HUES64 (cell line): ENCODE measurements at regions not wholly inside any gene's neighbourhood (a gene's known extent, or its start where the extent isn't known, plus 50 kb on each side); places are given as distances from the start of the nearest gene placed in this dataset.

ENCODE experiments used
- H3K27ac ChIP-seq: 2 replicates; pipeline ENCODE4 v1.7.0; 2013; ENCODE audit warnings: low read depth, low read length, inconsistent platforms
- H3K27me3 ChIP-seq: 2 replicates; pipeline ENCODE4 v1.6.1; 2013; ENCODE audit warnings: mild to moderate bottlenecking, low read length; ENCODE audit not compliant: insufficient read depth
- H3K36me3 ChIP-seq: 2 replicates; pipeline ENCODE4 v1.6.1; 2013; ENCODE audit warnings: mild to moderate bottlenecking, low read length; ENCODE audit not compliant: insufficient read depth
- H3K4me1 ChIP-seq: 2 replicates; pipeline ENCODE4 v1.6.1; 2013; ENCODE audit warnings: mild to moderate bottlenecking, low read length, moderate library complexity; ENCODE audit not compliant: insufficient read depth
- H3K4me3 ChIP-seq: 2 replicates; pipeline ENCODE4 v1.5.1; 2013; ENCODE audit warnings: mild to moderate bottlenecking, low read length, moderate library complexity
- H3K9ac ChIP-seq: 2 replicates; pipeline ENCODE4 v1.6.1; 2013; ENCODE audit warnings: mild to moderate bottlenecking, low read depth, low read length
- H3K9me3 ChIP-seq: 2 replicates; pipeline ENCODE4 v1.6.1; 2013; ENCODE audit warnings: low read depth, low read length; ENCODE audit not compliant: insufficient read depth
- WGBS: fragments of 150-250, 120-280 bp; methylation state at CpG from one replicate; pipeline ENCODE4 v1.1.7; 2013; ENCODE audit warnings: missing lambda C conversion rate; 5-methylcytosine and 5-hydroxymethylcytosine counted together

DNA sequence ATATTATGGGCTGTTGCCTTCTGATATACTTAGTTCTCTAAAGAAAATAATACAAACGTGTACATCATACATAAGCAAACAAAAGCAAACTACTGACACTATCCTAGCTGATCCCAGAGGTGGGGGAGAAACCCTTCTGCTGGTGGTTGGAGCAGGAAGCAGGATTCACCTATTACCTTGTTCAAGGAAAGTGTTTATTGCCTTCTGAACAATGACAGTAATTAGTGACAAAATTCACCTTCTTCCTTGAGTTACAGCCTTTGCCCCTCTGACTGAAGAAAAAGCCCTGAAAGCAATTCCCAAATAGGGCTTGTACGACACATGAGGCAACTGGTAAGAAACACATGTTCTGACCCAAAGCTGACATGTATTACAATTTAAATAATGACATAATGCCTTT, 118.8 kb upstream of the AKR1E2 start:
- H3K9me3 ChIP-seq = no peaks in the 10 kb centered on the region
- H3K4me1 ChIP-seq = no peaks in the 10 kb centered on the region
- H3K27me3 ChIP-seq = no peaks in the 10 kb centered on the region
- H3K27ac ChIP-seq = no peak overlapping the region
- WGBS = 88% methylated on average over 1 of the region's 2 CpGs
- H3K9ac ChIP-seq = no peak overlapping the region
- no peaks in the 10 kb centered on the region for H3K36me3 ChIP-seq
- no peak overlapping the region for H3K4me3 ChIP-seq

DNA sequence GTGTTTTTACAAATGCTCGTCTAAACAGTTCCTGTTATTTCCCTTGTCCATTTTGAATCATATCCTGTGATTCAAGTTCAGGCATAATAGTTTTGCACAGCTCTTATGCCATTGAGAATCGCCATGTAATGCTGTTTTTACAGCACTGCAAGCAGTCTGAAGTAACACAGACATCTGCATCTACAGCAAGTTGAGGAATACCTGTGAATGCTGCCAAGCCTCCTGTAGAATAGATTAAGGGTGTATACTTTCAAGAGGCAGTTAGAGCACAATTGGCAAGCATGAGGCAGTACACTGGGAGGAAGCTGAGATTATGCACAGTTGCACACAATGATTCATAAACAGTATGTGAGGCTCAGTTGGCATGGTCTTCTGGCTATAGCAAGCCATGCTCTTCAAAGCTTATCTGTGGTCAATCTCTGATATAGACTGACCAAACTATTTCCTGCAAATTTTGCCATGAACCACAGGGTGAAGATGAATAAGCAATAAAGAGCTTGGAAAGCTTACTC, 121.9 kb upstream of the AKR1E2 start:
- no peaks in the 10 kb centered on the region for H3K9me3 ChIP-seq
- 72% methylated on average over 2 of the region's 2 CpGs for WGBS
- no peak overlapping the region for H3K27ac ChIP-seq
- no peaks in the 10 kb centered on the region; the same call in 1 of the 2 replicates for H3K4me1 ChIP-seq
- H3K9ac ChIP-seq = no peak overlapping the region
- H3K4me3 ChIP-seq = no peak overlapping the region
- no peaks in the 10 kb centered on the region for H3K27me3 ChIP-seq
- no peaks in the 10 kb centered on the region for H3K36me3 ChIP-seq

DNA sequence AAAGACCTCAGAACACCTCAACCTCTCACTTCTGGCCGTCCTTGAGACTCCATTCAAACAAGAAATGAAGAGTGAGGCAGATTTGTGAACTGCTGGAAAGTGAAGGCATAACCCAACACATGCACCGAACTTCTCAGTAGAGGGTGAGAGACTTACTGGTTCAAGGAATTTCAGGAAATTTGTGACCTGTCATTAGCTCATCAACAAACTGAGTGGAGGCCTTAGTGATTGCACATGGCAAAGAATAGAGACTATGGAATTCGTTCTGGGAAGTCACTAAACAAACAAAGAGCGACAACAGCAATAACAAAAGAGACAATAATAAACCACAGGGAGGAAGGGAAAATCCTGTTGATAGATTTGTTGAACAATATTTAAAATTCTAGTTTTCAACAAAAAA, 125.0 kb upstream of the AKR1E2 start:
- no peak overlapping the region for H3K27ac ChIP-seq
- WGBS = 98% methylated on average over 2 of the region's 4 CpGs
- H3K4me1 ChIP-seq = no peaks in the 10 kb centered on the region; the same call in 1 of the 2 replicates
- H3K9me3 ChIP-seq = no peaks in the 10 kb centered on the region
- H3K27me3 ChIP-seq = no peaks in the 10 kb centered on the region
- H3K4me3 ChIP-seq = no peak overlapping the region
- H3K36me3 ChIP-seq = no peaks in the 10 kb centered on the region
- H3K9ac ChIP-seq = no peak overlapping the region

DNA sequence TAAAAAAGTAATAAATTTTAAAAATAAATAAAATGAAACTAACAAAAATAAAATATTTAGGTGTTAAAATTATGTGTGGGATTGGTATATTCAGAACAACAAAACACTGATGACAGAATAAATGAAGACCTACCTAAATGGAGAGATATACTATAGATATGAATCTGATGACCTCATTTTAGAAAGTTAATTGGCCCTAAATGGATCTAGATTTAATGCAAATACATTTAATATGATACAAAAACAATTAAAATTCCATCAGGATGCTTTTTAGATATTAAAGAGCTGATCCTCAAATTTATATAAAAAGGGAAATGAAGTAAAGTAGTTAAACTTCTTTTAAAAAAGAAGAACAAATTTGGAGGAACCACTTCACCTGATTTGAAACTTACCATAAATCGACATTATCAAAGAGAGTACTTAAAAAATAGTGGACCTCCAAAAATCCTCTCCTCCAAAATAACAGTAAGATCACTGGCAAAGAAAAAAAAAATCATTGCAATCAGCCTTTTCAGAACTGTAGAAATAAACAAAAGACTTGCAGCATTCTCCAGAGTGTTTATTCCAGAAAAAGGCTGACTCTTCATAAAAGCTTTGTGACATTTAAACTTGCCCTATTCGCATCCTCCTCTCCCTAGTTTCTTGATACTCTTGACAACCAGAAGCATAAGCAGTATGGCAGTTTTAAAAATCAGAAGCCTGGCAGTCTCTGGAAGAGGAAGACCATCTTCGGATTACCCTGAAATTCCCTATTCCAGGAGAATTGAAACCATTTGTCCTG, 125.9 kb upstream of the AKR1E2 start:
- H3K9ac ChIP-seq = no peak overlapping the region
- H3K27ac ChIP-seq = no peak overlapping the region
- H3K4me1 ChIP-seq = no peaks in the 10 kb centered on the region; the same call in 1 of the 2 replicates
- no peaks in the 10 kb centered on the region for H3K27me3 ChIP-seq
- no peak overlapping the region for H3K4me3 ChIP-seq
- H3K36me3 ChIP-seq = no peaks in the 10 kb centered on the region
- WGBS = 98% methylated on average over 3 of the region's 3 CpGs
- H3K9me3 ChIP-seq = no peaks in the 10 kb centered on the region

DNA sequence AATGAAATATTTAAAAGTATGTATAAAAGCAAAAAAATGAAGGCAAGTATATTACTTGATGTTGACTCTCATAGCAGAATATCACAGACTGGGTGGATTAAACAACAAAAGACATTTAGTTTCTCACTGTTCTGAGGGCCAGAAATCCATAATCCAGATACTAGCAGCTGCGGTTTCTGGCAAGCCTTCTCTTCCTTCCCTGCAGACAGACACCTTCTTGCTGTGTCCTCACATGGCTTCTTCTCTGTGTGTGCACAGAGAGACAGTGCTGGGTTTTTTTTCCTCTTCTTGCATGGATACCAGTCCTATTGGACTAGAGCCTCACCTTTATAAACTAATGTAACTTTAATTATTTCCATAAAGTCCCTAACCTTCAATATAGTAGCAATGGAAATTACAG, 127.9 kb upstream of the AKR1E2 start:
- WGBS = 91% methylated on average over 1 of the region's 1 CpG
- H3K9me3 ChIP-seq = no peaks in the 10 kb centered on the region
- H3K4me3 ChIP-seq = no peak overlapping the region
- no peak overlapping the region for H3K27ac ChIP-seq
- no peak overlapping the region for H3K9ac ChIP-seq
- no peaks in the 10 kb centered on the region for H3K36me3 ChIP-seq
- H3K27me3 ChIP-seq = no peaks in the 10 kb centered on the region
- H3K4me1 ChIP-seq = no peaks in the 10 kb centered on the region; the same call in 1 of the 2 replicates

DNA sequence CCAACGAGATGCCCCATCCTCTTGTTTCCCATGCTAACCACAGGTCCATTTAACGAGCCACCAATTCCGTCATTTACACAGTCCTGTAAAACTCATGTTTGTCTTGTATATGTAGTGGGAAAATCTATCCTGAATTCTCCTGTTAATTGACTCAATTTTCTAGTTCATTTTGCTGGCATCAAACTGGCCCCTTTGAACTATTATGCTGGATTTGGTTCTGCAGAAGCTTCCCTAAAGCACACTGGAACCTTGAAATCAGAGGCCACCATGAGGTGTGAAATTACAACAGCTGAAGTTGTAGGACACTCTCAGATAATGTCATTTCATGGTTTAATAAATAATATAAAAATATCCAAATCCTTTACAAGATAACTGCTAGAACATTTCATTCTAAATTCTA, 129.8 kb upstream of the AKR1E2 start:
- H3K36me3 ChIP-seq = no peaks in the 10 kb centered on the region
- H3K27ac ChIP-seq = no peak overlapping the region
- H3K27me3 ChIP-seq = no peaks in the 10 kb centered on the region
- 98% methylated on average over 2 of the region's 3 CpGs for WGBS
- no peak overlapping the region for H3K9ac ChIP-seq
- no peak overlapping the region for H3K4me3 ChIP-seq
- H3K9me3 ChIP-seq = no peaks in the 10 kb centered on the region
- no peaks in the 10 kb centered on the region; the same call in 1 of the 2 replicates for H3K4me1 ChIP-seq

DNA sequence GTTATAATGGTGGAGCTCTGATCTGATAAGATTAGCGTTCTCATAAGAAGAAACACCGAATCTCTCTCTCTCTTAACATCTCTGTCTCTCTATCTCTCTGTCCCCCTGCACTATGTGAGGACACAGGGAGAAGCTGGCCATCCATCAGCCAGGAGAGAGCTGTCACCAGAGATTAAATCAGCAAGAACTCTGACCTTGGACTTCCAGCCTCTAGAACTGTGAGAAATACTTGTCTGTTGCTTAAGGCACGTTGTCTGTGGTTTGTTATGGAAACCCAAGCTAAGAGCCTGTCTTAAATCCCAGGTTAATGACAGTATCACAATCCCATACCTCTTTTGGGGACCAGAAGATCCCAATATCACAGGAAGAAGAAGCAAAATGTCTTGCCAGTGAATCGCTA, 132.0 kb upstream of the AKR1E2 start:
- 96% methylated on average over 4 of the region's 4 CpGs for WGBS
- Histone ChIP-seq H3K4me3 (no peak overlapping the region), H3K4me1 (no peaks in the 10 kb centered on the region; the same call in 1 of the 2 replicates)

DNA sequence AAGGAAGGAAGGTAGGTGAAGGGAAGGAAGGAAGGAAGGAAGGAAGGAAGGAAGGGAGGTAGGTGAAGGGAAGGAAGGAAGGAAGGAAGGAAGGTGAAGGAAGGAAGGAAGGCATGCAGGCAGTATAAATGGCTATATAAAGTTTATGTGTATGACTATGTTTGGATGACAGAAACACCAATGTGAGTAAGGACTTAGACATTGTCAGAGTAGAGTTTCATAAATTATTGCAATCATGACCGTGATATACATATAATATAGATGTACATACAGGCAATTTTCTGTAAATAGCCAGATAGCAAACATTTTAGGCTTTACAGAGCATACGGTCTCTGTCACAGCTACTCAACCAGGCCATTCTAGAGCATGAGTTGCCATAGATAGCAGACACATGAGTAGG, 133.8 kb upstream of the AKR1E2 start:
- Histone ChIP-seq H3K36me3 (no peaks in the 10 kb centered on the region), H3K4me3 (no peak overlapping the region), H3K9ac (no peak overlapping the region), H3K27me3 (no peaks in the 10 kb centered on the region), H3K9me3 (no peaks in the 10 kb centered on the region), H3K27ac (no peak overlapping the region), H3K4me1 (no peaks in the 10 kb centered on the region; the same call in 1 of the 2 replicates)
- 89% methylated on average over 1 of the region's 2 CpGs for WGBS

More for the DNA sequence above, 132.0 kb upstream of the AKR1E2 start:
- Histone ChIP-seq H3K36me3 (no peaks in the 10 kb centered on the region), H3K9ac (no peak overlapping the region), H3K9me3 (no peaks in the 10 kb centered on the region), H3K27ac (no peak overlapping the region), H3K27me3 (no peaks in the 10 kb centered on the region)

DNA sequence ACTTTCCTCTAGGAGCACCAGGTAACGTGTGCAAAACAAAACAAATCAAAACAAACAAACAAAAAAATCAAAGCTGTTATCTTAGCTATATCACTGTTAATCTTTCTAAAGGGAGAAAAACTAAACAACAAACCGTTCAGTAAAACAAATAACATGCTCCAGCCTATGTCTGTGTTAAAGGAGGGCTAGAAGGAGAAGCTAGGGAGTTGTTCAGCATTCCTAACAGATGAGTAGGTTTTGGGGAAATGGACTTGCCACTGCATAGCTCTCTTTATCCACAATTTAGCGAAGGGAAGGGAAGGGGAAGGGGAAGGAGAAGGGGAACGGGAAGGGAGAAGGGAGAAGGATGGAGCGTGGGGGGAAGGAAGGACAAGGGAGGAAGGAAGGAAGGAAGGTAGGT, 134.2 kb upstream of the AKR1E2 start:
- H3K4me3 ChIP-seq = no peak overlapping the region
- no peaks in the 10 kb centered on the region; the same call in 1 of the 2 replicates for H3K4me1 ChIP-seq
- no peaks in the 10 kb centered on the region for H3K9me3 ChIP-seq
- no peak overlapping the region for H3K9ac ChIP-seq
- WGBS = 65% methylated on average over 3 of the region's 5 CpGs
- no peaks in the 10 kb centered on the region for H3K27me3 ChIP-seq
- H3K36me3 ChIP-seq = no peaks in the 10 kb centered on the region
- H3K27ac ChIP-seq = no peak overlapping the region

DNA sequence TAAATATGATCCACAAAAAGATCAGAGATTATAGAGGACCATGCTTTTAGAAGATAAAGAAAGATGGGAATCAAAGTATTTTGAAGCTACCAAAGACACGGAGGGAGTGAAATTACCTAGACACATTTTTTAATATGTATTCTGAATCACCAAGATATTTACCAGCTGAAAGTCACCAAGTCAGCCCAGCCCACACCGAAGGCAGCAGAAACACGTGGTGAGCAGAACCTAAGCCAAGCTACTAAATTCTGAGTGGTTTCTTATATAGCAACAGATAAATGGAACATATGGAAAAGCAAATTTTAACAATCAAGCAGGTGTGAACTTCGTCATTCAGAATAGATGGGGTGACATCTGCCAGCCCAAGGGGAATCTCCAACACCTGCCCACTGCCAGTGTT, 134.7 kb upstream of the AKR1E2 start:
- Histone ChIP-seq H3K9me3 (no peaks in the 10 kb centered on the region), H3K36me3 (no peaks in the 10 kb centered on the region), H3K4me3 (no peak overlapping the region), H3K27me3 (no peaks in the 10 kb centered on the region), H3K9ac (no peak overlapping the region), H3K27ac (no peak overlapping the region), H3K4me1 (peaks cover 2% of the 10 kb centered on the region; the same call in 1 of the 2 replicates)
- 76% methylated on average over 3 of the region's 4 CpGs for WGBS

DNA sequence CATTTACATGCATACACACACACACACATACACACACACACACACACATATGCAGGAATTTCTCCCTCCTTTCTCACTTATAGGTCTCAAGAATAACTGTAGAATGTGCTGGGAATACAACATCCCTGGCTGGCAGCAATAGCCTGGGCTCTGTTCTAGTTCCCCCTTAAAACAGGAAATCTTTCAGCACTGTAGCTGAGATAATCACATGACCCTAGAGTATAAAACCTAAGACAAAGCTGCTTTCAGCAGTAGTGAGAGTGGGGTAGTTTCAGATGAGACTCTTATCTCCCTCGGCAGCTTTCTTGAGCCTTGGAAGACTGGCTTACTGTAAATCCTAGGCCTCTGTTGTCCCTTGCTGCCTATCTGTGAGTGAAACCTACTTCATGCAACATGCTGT, 137.4 kb upstream of the AKR1E2 start:
- Histone ChIP-seq H3K27ac (no peak overlapping the region), H3K4me3 (no peak overlapping the region), H3K27me3 (no peaks in the 10 kb centered on the region), H3K9ac (no peak overlapping the region), H3K36me3 (no peaks in the 10 kb centered on the region), H3K4me1 (peaks cover 5% of the 10 kb centered on the region; the same call in 1 of the 2 replicates), H3K9me3 (no peaks in the 10 kb centered on the region)
- 95% methylated on average over 1 of the region's 1 CpG for WGBS
